ENCODE measurements at regions not wholly inside any gene's neighbourhood (a gene's known extent, or its start where the extent isn't known, plus 50 kb on each side); places are given as distances from the start of the nearest gene placed in this dataset.
"Not testable (repeated sequence)": the region's sequence is repeated elsewhere in the genome, so short reads cannot be mapped to it uniquely, and the experiment has no call there.

DNA sequence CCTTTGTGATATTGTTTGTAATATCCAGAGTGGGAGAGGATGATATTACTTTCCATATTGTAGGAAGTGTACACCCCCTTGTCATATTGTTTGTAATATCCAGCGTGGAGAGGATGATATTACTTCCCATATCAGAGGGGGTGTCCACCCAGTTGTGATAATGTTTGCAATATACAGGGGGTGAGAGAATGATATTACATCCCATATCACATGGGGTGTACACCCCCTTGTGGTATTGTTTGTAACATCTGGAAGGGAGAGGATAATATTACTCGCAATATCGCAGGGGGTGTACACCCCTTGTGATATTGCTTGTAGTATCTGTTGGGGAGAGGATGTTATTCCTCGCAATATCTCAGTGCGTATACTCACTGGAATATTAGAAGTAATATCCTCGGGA is 61.5 kb downstream of the PRSS23 start:
- Mint-ChIP-seq H3K27me3 (ENCODE audit: low read depth) (no peaks in the 10 kb centered on the region), H3K4me1 (ENCODE audit: low read depth) (no peaks in the 10 kb centered on the region), H3K4me3 (no peak overlapping the region), H3K9me3 (ENCODE audit: insufficient read depth) (no peaks in the 10 kb centered on the region), H3K27ac (no peak overlapping the region), H3K36me3 (ENCODE audit: low read depth) (no peaks in the 10 kb centered on the region)
- ChIA-PET POLR2A (no interaction called here), CTCF (no interaction called here)
- DNase-seq, result no peak
- no peak for ATAC-seq

- Mint-ChIP-seq H3K27ac (no peak overlapping the region), H3K9me3 (ENCODE audit: insufficient read depth) (no peaks in the 10 kb centered on the region), H3K36me3 (ENCODE audit: low read depth) (no peaks in the 10 kb centered on the region), H3K27me3 (ENCODE audit: low read depth) (no peaks in the 10 kb centered on the region), H3K4me1 (ENCODE audit: low read depth) (no peaks in the 10 kb centered on the region), H3K4me3 (no peak overlapping the region)
- POLR2A ChIA-PET, result no interaction called here
- CTCF ChIA-PET, result no interaction called here
- no peak for DNase-seq
- ATAC-seq, result no peak
Measured at GRCh38 chr11:86863476-86863875, 63.1 kb downstream of the PRSS23 start.

GRCh38 chr11:86865436-86865835 is 65.1 kb downstream of the PRSS23 start:
- Mint-ChIP-seq H3K27ac (no peak overlapping the region), H3K27me3 (ENCODE audit: low read depth) (no peaks in the 10 kb centered on the region), H3K9me3 (ENCODE audit: insufficient read depth) (no peaks in the 10 kb centered on the region), H3K4me1 (ENCODE audit: low read depth) (no peaks in the 10 kb centered on the region), H3K36me3 (ENCODE audit: low read depth) (no peaks in the 10 kb centered on the region), H3K4me3 (no peak overlapping the region)
- DNase-seq (no peak), ATAC-seq (no peak)
- ChIA-PET POLR2A (no interaction called here), CTCF (no interaction called here)

- no peak for DNase-seq
- Mint-ChIP-seq H3K36me3 (ENCODE audit: low read depth) (no peaks in the 10 kb centered on the region), H3K9me3 (ENCODE audit: insufficient read depth) (no peaks in the 10 kb centered on the region), H3K4me3 (no peak overlapping the region), H3K27ac (no peak overlapping the region), H3K27me3 (ENCODE audit: low read depth) (peaks cover 3% of the 10 kb centered on the region), H3K4me1 (ENCODE audit: low read depth) (no peaks in the 10 kb centered on the region)
- ATAC-seq, result no peak
- ChIA-PET CTCF (interaction anchor here (1.2 to 1.6 kb wide), 4 partner anchors 49 to 262 kb away, joined by 3 to 7 read pairs (median 5); no protein-coding TSS in a partner anchor), POLR2A (no interaction called here)
Measured at GRCh38 chr11:86869531-86869930, 69.2 kb downstream of the PRSS23 start.

DNA sequence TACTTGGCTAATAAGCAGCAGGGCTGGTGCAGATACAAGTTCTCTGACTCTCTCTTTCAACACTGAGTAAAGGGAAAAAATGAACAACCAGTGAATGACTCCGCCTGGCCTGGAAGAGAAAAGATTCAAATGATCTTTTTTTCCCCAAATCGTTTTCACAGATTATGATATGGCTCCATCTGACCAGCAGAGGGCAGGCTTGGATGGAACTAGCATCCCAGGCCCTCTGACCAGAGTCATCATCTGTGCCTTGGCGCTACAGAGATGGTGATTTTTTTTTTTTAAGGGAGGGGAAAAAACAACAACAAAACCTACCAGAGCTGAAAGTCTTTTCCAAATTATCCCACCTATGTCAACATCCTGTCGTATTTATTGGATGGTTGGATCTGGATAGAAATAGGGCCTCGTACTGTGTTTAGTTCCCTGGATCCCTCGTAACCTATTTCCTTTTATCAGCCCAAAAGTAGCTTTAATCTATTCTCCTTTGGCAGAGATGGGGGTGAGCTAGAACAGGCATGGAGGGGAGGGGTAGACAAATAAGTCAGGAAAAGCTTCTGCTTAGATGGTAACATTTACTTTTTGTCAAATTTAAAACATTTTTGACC is 69.7 kb downstream of the PRSS23 start:
- POLR2A ChIA-PET, result no interaction called here
- peak; percentile 62 for DNase-seq
- H3K36me3 Mint-ChIP-seq (ENCODE audit: low read depth), result no peaks in the 10 kb centered on the region
- H3K4me1 Mint-ChIP-seq (ENCODE audit: low read depth), result no peaks in the 10 kb centered on the region
- H3K4me3 Mint-ChIP-seq, result no peak overlapping the region
- peaks cover 6% of the 10 kb centered on the region for H3K27me3 Mint-ChIP-seq (ENCODE audit: low read depth)
- CTCF ChIA-PET, result interaction anchor here (0.7 to 1.6 kb wide), 9 partner anchors 32 to 554 kb away, joined by 3 to 7 read pairs (median 3); no protein-coding TSS in a partner anchor
- ATAC-seq, result peak; percentile 69
- no peaks in the 10 kb centered on the region for H3K9me3 Mint-ChIP-seq (ENCODE audit: insufficient read depth)
- no peak overlapping the region for H3K27ac Mint-ChIP-seq

- ChIA-PET POLR2A (interaction anchor here (0.6 kb wide), 1 partner anchor 252 kb away, joined by 3 read pairs; no protein-coding TSS in a partner anchor), CTCF (no interaction called here)
- Mint-ChIP-seq H3K9me3 (ENCODE audit: insufficient read depth) (no peaks in the 10 kb centered on the region), H3K27ac (no peak overlapping the region), H3K4me1 (ENCODE audit: low read depth) (no peaks in the 10 kb centered on the region), H3K4me3 (no peak overlapping the region), H3K27me3 (ENCODE audit: low read depth) (peaks cover 6% of the 10 kb centered on the region), H3K36me3 (ENCODE audit: low read depth) (no peaks in the 10 kb centered on the region)
- DNase-seq, result no peak
- no peak for ATAC-seq
Measured at GRCh38 chr11:86873573-86874083, 73.3 kb downstream of the PRSS23 start.

DNA sequence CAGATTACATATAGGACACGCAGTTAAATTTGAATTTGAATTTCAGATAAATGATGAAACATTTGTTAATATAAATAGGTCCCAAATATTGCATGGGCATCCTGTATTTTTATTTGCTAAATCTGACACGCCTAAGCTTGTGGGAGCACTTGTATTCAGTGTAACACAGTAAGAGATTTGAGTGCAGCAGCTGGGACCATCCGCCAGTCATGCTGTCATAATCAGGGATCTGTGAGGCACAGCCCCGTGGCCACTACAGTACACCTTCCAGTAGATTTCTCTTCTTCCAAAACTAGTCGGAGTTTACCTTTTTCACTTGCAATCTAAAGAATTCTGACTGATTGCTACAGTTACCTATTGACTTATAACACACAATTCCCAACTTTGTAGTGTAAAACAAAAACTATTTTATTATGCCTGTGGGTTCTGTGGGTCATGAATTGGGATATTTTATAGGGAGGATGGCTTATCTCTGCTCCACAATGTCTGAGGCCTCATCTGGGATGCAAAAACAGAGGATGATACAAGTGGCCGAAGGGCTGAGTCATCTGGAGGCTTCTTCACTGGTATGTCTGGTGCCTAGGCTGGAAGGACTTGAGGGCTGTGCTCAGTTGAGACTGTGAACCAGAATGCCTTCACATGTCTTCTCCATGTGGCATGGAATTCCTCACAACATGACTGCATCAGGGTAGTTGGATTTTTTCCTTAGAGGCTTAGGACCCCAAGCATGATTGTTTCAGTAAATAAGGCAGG is 74.1 kb downstream of the PRSS23 start:
- H3K27me3 Mint-ChIP-seq (ENCODE audit: low read depth), result peaks cover 6% of the 10 kb centered on the region
- ChIA-PET CTCF (no interaction called here), POLR2A (no interaction called here)
- H3K4me1 Mint-ChIP-seq (ENCODE audit: low read depth), result no peaks in the 10 kb centered on the region
- ATAC-seq (no peak), DNase-seq (no peak)
- no peaks in the 10 kb centered on the region for H3K36me3 Mint-ChIP-seq (ENCODE audit: low read depth)
- H3K4me3 Mint-ChIP-seq, result no peak overlapping the region
- no peak overlapping the region for H3K27ac Mint-ChIP-seq
- no peaks in the 10 kb centered on the region for H3K9me3 Mint-ChIP-seq (ENCODE audit: insufficient read depth)

DNA sequence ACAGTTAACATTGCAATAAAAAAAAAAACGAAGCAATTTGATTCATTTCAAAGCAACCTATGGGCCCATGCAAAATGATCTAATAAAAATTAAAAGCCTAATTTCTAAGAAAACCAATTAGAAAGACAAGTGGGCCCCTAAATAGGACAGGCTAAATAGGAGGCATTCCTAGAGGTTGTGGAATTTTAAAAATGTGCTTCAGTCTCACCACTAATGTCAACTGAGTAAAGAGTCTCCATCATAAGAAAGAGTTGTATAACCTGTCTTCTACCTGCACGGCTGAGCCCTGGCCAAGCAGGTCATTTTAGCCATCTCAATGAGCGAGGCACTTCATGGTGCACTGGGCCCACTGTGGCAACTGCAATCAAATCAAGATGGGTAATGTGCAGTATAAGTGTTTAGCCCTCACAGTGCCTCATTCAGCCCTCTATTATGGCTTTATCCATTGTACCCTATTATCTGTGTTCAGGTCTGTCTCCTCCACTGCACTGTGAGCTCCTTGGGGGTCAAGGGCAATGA is 76.4 kb downstream of the PRSS23 start:
- ATAC-seq (no peak), DNase-seq (no peak)
- ChIA-PET CTCF (no interaction called here), POLR2A (interaction anchor here (1.0 kb wide), 1 partner anchor 205 kb away, joined by 4 read pairs; no protein-coding TSS in a partner anchor)
- Mint-ChIP-seq H3K4me1 (ENCODE audit: low read depth) (no peaks in the 10 kb centered on the region), H3K9me3 (ENCODE audit: insufficient read depth) (no peaks in the 10 kb centered on the region), H3K27me3 (ENCODE audit: low read depth) (peaks cover 6% of the 10 kb centered on the region), H3K27ac (no peak overlapping the region), H3K36me3 (ENCODE audit: low read depth) (no peaks in the 10 kb centered on the region), H3K4me3 (no peak overlapping the region)

DNA sequence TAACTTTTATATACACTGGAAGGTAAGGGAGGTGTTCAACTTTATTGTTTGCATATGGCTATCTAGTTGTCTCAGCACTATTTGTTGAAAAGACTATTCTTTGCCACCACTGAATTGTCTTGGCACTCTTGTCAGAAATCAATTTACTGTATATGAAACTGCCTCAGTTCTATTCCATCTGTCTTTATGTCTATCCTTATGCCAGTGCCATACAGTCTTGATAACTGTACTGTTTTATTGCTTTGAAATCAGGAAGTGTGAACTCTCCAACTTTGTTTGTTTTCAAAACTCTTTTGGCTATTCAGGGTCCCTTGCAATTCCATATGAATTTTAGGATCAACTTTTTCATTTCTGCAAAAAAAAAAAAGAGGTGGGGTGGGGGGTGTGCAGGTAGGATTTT is 77.2 kb downstream of the PRSS23 start:
- Mint-ChIP-seq H3K4me1 (ENCODE audit: low read depth) (no peaks in the 10 kb centered on the region), H3K27ac (no peak overlapping the region)
- POLR2A ChIA-PET, result interaction anchor here (1.0 kb wide), 1 partner anchor 204 kb away, joined by 4 read pairs; no protein-coding TSS in a partner anchor

GRCh38 chr11:86879241-86879640 is 76.0 kb downstream of the FZD4 start:
- H3K36me3 Mint-ChIP-seq (ENCODE audit: low read depth); H3K27me3 Mint-ChIP-seq (ENCODE audit: low read depth); DNase-seq; CTCF ChIA-PET; ATAC-seq; H3K27ac Mint-ChIP-seq; H3K4me1 Mint-ChIP-seq (ENCODE audit: low read depth); POLR2A ChIA-PET; H3K9me3 Mint-ChIP-seq (ENCODE audit: insufficient read depth); H3K4me3 Mint-ChIP-seq: not testable (repeated sequence)

More for the DNA sequence above, 77.2 kb downstream of the PRSS23 start:
- ATAC-seq (no peak), DNase-seq (no peak)
- no peaks in the 10 kb centered on the region for H3K36me3 Mint-ChIP-seq (ENCODE audit: low read depth)
- CTCF ChIA-PET, result no interaction called here
- H3K27me3 Mint-ChIP-seq (ENCODE audit: low read depth), result peaks cover 12% of the 10 kb centered on the region
- H3K4me3 Mint-ChIP-seq, result no peak overlapping the region
- H3K9me3 Mint-ChIP-seq (ENCODE audit: insufficient read depth), result no peaks in the 10 kb centered on the region

- Mint-ChIP-seq H3K9me3 (ENCODE audit: insufficient read depth) (no peaks in the 10 kb centered on the region), H3K4me3 (no peak overlapping the region), H3K27me3 (ENCODE audit: low read depth) (peaks cover 6% of the 10 kb centered on the region), H3K27ac (no peak overlapping the region), H3K4me1 (ENCODE audit: low read depth) (no peaks in the 10 kb centered on the region), H3K36me3 (ENCODE audit: low read depth) (no peaks in the 10 kb centered on the region)
- DNase-seq (no peak), ATAC-seq (no peak)
- CTCF ChIA-PET, result no interaction called here
- POLR2A ChIA-PET, result no interaction called here
Measured at GRCh38 chr11:86885311-86885710, 69.9 kb downstream of the FZD4 start.

DNA sequence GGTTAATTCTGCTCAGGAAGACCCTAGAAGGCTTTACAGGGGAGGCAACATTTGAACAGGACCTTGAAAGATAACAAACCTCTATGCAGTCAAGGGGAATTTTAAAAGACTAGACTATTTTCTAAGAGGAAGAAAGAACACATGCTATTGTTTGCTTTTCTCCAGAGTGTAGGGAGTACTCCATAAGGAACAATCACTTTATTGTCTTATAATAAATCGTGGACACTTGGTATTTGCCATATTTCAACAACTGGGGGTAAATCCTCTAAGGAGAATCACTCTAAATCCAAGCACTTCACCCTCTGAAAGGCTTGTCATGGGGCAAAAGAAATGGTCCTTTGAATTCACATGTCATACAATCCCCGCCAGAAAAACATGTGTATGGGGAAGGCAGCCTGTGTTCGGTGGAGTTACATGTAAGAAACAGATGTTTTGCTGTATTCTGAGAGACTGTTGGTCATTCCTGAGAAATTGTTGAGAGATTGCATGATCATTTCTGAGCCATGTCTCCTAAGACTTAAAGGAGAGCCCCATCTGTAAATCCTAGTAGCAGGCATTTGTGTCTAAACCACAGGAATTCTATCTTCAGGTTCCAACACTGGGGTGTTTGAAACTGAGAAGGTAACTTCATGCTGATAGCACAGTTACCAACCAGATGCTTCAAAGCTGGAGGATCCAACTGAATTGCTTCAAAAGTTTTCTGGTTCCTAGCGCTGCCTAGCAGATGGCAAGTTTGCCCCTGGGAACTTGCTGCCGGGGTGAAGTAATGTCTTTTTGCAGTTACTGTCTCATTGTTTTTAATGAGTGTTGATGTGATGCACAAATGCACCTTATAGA is 66.8 kb downstream of the FZD4 start:
- DNase-seq (no peak), ATAC-seq (no peak)
- H3K27ac Mint-ChIP-seq, result no peak overlapping the region
- H3K9me3 Mint-ChIP-seq (ENCODE audit: insufficient read depth), result no peaks in the 10 kb centered on the region
- ChIA-PET CTCF (no interaction called here), POLR2A (no interaction called here)
- no peaks in the 10 kb centered on the region for H3K4me1 Mint-ChIP-seq (ENCODE audit: low read depth)
- H3K27me3 Mint-ChIP-seq (ENCODE audit: low read depth), result peaks cover 6% of the 10 kb centered on the region
- H3K4me3 Mint-ChIP-seq, result no peak overlapping the region
- H3K36me3 Mint-ChIP-seq (ENCODE audit: low read depth), result no peaks in the 10 kb centered on the region
